ENCODE measurements at regions not wholly inside any gene's neighbourhood (a gene's known extent, or its start where the extent isn't known, plus 50 kb on each side); places are given as distances from the start of the nearest gene placed in this dataset.
A peak's percentile ranks its signal among the peaks of the same experiment; 100 is the strongest.

DNA sequence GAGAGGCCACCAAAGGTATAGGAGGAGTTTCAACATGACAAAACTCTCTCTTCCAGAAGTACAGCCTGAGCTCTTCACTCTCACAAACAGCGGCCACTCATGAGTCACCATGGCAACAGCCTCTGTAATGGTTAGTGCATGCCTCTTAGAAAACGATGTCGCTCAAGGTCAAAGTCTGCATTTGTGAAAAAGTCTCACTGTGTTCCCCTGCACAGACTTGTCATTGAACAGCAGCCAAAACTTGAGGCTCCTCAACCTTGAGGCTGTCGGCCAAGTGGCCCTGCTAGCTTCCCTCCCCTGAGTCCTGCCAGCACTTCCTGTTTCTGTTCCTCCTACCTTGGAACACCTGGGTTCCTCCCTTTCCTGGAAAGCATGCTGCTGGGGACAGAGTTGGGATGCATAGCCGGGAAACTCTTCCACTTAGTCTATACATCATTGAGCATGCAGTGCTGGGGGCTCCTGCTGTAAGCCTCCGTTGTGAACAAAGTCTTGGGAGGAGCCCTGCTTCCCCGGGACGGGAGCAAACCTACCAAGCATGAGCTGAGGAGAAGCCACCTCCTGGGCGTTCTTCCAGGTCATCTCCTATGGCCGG lies 66.6 kb downstream of the ING2 start:
- BruUV-seq (replicated peaks): no TSS peak
- ChIA-PET POLR2A (interaction anchor here (0.6 kb wide), 2 partner anchors 19 to 40 kb away, joined by 3 read pairs; no protein-coding TSS in a partner anchor), CTCF (ENCODE audit: low intra/inter-chr PET ratio) (no interaction called here)

More for the DNA sequence above, 66.6 kb downstream of the ING2 start:
- Histone ChIP-seq H3K9me3 (replicated peaks; ENCODE audit: control insufficient read depth, insufficient read depth, low read depth, low read length) (no peaks in the 10 kb centered on the region), H3K36me3 (ENCODE audit: control insufficient read depth, insufficient read depth, low read length) (no peaks in the 10 kb centered on the region), H4K20me1 (replicated peaks; ENCODE audit: control insufficient read depth, insufficient read depth, low read length) (no peaks in the 10 kb centered on the region), H3K9ac (ENCODE audit: insufficient read depth in 1 of 2, low read depth in 2 of 2, low read length in 2 of 2) (no peak overlapping the region), H3K4me3 (no peak overlapping the region), H3K9me1 (ENCODE audit: control insufficient read depth, insufficient read depth, low read length) (no peaks in the 10 kb centered on the region), H3K79me2 (ENCODE audit: control insufficient read depth, insufficient read depth, low read length) (no peaks in the 10 kb centered on the region), H3K4me2 (ENCODE audit: insufficient read depth, low read length) (peak overlapping the region; percentile 66), H3K27ac (ENCODE audit: extremely low read depth, low read depth, low read length) (no peak overlapping the region), H3K27me3 (ENCODE audit: control insufficient read depth in 2 of 2, insufficient read depth in 2 of 2, low read length in 2 of 2) (peaks cover 14 to 22% of the 10 kb centered on the region in 2 experiments; a peak in 4 of 5 replicates), H2AFZ (ENCODE audit: low read depth, low read length) (peak overlapping the region; percentile 90), H3K4me1 (replicated peaks in 1 of 2; ENCODE audit: control insufficient read depth in 2 of 2, insufficient read depth in 2 of 2, low read length in 2 of 2) (peaks cover 5 to 9% of the 10 kb centered on the region in 2 experiments; a peak in 4 of 5 replicates)
- TF ChIP-seq SP1 (CRISPR knock-in tag; IDR thresholded peaks at IDR 0.05): no peak
- TF ChIP-seq, protein P1, sequence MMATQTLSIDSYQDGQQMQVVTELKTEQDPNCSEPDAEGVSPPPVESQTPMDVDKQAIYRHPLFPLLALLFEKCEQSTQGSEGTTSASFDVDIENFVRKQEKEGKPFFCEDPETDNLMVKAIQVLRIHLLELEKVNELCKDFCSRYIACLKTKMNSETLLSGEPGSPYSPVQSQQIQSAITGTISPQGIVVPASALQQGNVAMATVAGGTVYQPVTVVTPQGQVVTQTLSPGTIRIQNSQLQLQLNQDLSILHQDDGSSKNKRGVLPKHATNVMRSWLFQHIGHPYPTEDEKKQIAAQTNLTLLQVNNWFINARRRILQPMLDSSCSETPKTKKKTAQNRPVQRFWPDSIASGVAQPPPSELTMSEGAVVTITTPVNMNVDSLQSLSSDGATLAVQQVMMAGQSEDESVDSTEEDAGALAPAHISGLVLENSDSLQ (IDR thresholded peaks at IDR 0.05): 0 out of 2 replicates have a peak, but pooled peaks have one; percentile 37
- TF ChIP-seq PHF20 (IDR thresholded peaks at IDR 0.05; ENCODE audit: partially characterized antibody): no peak
- TF ChIP-seq MCM3 (IDR thresholded peaks at IDR 0.05): no peak
- peak; percentile 91 for TF ChIP-seq RFX1 (IDR thresholded peaks at IDR 0.05)
- TF ChIP-seq ESRRA (IDR thresholded peaks at IDR 0.05; ENCODE audit: borderline replicate concordance, low read depth): peak; percentile 69
- no peak for TF ChIP-seq PRMT5 (CRISPR knock-in tag; IDR thresholded peaks at IDR 0.05)
- peak; percentile 55; the same call in 1 of the 2 replicates for TF ChIP-seq CTBP1 (IDR thresholded peaks at IDR 0.05; ENCODE audit: borderline replicate concordance)
- peak; percentile 96 for TF ChIP-seq SPI1 (IDR thresholded peaks at IDR 0.05; ENCODE audit: borderline replicate concordance, low read depth, low read length)
- TF ChIP-seq, protein P2, sequence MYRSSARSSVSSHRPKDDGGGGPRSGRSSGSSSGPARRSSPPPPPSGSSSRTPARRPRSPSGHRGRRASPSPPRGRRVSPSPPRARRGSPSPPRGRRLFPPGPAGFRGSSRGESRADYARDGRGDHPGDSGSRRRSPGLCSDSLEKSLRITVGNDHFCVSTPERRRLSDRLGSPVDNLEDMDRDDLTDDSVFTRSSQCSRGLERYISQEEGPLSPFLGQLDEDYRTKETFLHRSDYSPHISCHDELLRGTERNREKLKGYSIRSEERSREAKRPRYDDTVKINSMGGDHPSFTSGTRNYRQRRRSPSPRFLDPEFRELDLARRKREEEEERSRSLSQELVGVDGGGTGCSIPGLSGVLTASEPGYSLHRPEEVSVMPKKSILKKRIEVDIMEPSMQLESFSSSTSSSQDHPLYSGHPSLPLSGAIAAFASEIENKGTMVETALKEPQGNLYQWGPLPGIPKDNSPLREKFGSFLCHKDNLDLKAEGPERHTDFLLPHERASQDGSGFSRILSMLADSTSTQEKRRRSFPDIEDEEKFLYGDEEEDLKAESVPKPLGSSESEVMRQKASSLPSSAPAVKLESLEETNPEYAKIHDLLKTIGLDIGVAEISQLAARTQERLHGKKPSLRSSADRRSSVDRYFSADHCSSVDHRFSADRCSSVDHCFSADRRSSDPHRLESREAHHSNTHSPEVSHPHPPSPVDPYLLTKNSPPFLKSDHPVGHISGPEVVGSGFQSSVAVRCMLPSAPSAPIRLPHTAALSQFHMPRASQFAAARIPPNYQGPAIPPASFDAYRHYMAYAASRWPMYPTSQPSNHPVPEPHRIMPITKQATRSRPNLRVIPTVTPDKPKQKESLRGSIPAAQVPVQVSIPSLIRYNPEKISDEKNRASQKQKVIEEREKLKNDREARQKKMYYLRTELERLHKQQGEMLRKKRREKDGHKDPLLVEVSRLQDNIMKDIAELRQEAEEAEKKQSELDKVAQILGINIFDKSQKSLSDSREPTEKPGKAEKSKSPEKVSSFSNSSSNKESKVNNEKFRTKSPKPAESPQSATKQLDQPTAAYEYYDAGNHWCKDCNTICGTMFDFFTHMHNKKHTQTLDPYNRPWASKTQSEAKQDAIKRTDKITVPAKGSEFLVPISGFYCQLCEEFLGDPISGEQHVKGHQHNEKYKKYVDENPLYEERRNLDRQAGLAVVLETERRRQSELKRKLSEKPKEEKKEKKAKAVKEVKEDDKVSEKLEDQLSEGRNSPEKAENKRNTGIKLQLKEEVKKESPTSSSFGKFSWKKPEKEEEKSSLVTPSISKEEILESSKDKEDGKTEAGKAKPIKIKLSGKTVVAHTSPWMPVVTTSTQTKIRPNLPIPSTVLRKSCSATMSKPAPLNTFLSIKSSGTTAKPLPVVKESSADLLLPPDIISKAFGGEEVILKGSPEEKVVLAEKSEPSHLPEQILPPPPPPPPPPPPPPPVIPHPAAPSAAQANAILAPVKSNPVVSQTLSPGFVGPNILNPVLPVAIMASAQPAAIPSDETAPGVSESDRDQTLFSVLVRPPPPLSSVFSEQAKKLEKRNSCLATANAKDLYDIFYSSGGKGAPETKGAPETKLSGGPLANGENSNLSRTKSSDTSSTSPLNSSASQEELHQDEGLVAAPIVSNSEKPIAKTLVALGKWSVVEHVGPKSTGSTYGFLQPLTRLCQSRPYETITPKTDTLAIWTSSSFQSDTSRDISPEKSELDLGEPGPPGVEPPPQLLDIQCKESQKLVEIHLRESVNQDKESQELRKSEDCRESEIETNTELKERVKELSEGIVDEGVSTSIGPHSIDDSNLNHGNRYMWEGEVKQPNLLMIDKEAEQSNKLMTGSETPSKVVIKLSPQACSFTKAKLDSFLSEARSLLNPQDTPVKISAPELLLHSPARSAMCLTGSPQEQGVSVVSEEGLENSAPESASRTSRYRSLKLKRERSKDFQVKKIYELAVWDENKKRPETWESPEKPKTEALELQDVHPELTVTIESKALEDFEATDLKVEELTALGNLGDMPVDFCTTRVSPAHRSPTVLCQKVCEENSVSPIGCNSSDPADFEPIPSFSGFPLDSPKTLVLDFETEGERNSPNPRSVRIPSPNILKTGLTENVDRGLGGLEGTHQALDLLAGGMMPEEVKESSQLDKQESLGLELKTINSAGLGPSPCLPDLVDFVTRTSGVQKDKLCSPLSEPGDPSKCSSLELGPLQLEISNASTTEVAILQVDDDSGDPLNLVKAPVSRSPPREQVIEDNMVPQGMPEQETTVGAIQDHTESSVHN (IDR thresholded peaks at IDR 0.05; ENCODE audit: borderline replicate concordance in 1 of 2, low read depth in 1 of 2): no peak
- TF ChIP-seq PHB2 (IDR thresholded peaks at IDR 0.05; ENCODE audit: low read depth): no peak
- in situ Hi-C loops (cut with MboI) (no loop called here), intact Hi-C loops (cut with micrococcal nuclease) (no loop called here)
- ATAC-seq (peak; percentile 45), FAIRE-seq (no peak), DNase-seq (ENCODE audit: extremely low read depth in 1 of 4, low spot score in 3 of 4) (peak in 1 of 4 experiments; percentile 37)
- WGBS (ENCODE audit: insufficient coverage, low coverage, missing lambda C conversion rate): 6% methylated on average over 10 of the region's 10 CpGs
